Loucy (cell line): ENCODE measurements at regions not wholly inside any gene's neighbourhood (a gene's known extent, or its start where the extent isn't known, plus 50 kb on each side); places are given as distances from the start of the nearest gene placed in this dataset.

Source experiments
- EZH2phosphoT487 ChIP-seq: fragments of 200-600 bp; IDR thresholded peaks from 2 replicates; pipeline ENCODE4 v1.6.1; 2018; ENCODE audit warnings: antibody characterized with exemption, mild to moderate bottlenecking, moderate library complexity, borderline replicate concordance
- TF ChIP-seq, protein P1 (sequence below): fragments of 200-600 bp; sonication (generic); conservative IDR thresholded peaks from 2 replicates; pipeline ENCODE4 v1.5.1; 2014; ENCODE audit warnings: mild to moderate bottlenecking, antibody characterized with exemption, low read length

DNA sequence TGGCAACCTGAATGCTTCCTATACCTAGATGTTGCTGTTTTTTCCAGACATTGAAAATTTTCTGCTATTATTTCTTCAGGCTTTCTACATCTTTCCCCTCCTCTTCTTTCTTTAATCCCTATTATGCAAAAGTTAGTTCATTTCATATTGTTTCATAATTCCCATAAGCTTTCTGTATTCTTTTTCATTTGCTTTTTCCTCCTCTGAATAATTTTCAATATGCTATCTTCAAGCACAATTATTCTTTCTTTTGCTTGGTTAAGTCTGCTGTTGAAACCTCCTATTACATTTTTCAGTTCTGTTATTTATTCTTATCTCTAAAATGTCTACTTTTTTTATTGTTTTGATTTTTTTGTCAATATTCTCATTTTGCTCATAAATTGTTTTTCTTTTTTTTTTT lies 947.1 kb upstream of the MIR17HG start:
- TF ChIP-seq, protein P1, sequence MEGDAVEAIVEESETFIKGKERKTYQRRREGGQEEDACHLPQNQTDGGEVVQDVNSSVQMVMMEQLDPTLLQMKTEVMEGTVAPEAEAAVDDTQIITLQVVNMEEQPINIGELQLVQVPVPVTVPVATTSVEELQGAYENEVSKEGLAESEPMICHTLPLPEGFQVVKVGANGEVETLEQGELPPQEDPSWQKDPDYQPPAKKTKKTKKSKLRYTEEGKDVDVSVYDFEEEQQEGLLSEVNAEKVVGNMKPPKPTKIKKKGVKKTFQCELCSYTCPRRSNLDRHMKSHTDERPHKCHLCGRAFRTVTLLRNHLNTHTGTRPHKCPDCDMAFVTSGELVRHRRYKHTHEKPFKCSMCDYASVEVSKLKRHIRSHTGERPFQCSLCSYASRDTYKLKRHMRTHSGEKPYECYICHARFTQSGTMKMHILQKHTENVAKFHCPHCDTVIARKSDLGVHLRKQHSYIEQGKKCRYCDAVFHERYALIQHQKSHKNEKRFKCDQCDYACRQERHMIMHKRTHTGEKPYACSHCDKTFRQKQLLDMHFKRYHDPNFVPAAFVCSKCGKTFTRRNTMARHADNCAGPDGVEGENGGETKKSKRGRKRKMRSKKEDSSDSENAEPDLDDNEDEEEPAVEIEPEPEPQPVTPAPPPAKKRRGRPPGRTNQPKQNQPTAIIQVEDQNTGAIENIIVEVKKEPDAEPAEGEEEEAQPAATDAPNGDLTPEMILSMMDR, result no peak
- no peak for TF ChIP-seq EZH2phosphoT487
